ENCODE measurements at regions not wholly inside any gene's neighbourhood (a gene's known extent, or its start where the extent isn't known, plus 50 kb on each side); places are given as distances from the start of the nearest gene placed in this dataset.

GRCh38 chr3:177690306-177690705 lies 493.0 kb upstream of the TBL1XR1 start:
- H3K9me3 ChIP-seq (ENCODE audit: insufficient read depth, low read depth), result no peaks in the 10 kb centered on the region
- no peak overlapping the region for H3K27ac ChIP-seq
- ChIA-PET CTCF (interaction anchor here (0.6 kb wide), 1 partner anchor 126 kb away, joined by 3 read pairs; no protein-coding TSS in a partner anchor), POLR2A (ENCODE audit: unreplicated experiment) (interaction anchor here (0.6 kb wide), 1 partner anchor 900 kb away, joined by 3 read pairs; no protein-coding TSS in a partner anchor)
- H3K27me3 ChIP-seq (ENCODE audit: insufficient read depth, low read depth), result no peaks in the 10 kb centered on the region
- intact Hi-C loops (cut with micrococcal nuclease; ENCODE audit: unreplicated experiment), result no loop called here
- H3K4me3 ChIP-seq, result no peak overlapping the region
- DNase-seq, result no peak
- no peaks in the 10 kb centered on the region for H3F3A ChIP-seq (ENCODE audit: insufficient read depth, low read depth)
- H2AFZ ChIP-seq, result no peak overlapping the region
- H4K20me1 ChIP-seq (ENCODE audit: insufficient read depth), result no peaks in the 10 kb centered on the region
- H3K4me2 ChIP-seq, result no peak overlapping the region
- BruUV-seq (replicated peaks), result no TSS peak
- no peak for TF ChIP-seq CTCF (conservative IDR thresholded peaks at IDR 0.05)
- no peak for TF ChIP-seq EZH2 (IDR thresholded peaks at IDR 0.05; ENCODE audit: low read depth)
- H3K79me2 ChIP-seq (ENCODE audit: low read depth), result no peaks in the 10 kb centered on the region
- no peaks in the 10 kb centered on the region for H3K36me3 ChIP-seq (ENCODE audit: low read depth)
- H3K9me2 ChIP-seq (ENCODE audit: insufficient read depth), result no peaks in the 10 kb centered on the region
- no peaks in the 10 kb centered on the region for H3K4me1 ChIP-seq (replicated peaks; ENCODE audit: insufficient read depth)

- no peak for DNase-seq
- no peaks in the 10 kb centered on the region for H3K36me3 ChIP-seq (ENCODE audit: low read depth)
- ChIA-PET CTCF (no interaction called here), POLR2A (ENCODE audit: unreplicated experiment) (interaction anchor here (0.5 kb wide), 1 partner anchor 1041 kb away, joined by 3 read pairs; no protein-coding TSS in a partner anchor)
- TF ChIP-seq CTCF (conservative IDR thresholded peaks at IDR 0.05) (no peak), EZH2 (IDR thresholded peaks at IDR 0.05; ENCODE audit: low read depth) (no peak)
- H3K4me1 ChIP-seq (replicated peaks; ENCODE audit: insufficient read depth), result no peaks in the 10 kb centered on the region
- H2AFZ ChIP-seq, result no peak overlapping the region
- no peaks in the 10 kb centered on the region for H3F3A ChIP-seq (ENCODE audit: insufficient read depth, low read depth)
- H3K79me2 ChIP-seq (ENCODE audit: low read depth), result no peaks in the 10 kb centered on the region
- no peak overlapping the region for H3K4me3 ChIP-seq
- H3K9me2 ChIP-seq (ENCODE audit: insufficient read depth), result no peaks in the 10 kb centered on the region
- H3K27ac ChIP-seq, result no peak overlapping the region
- no peak overlapping the region for H3K4me2 ChIP-seq
- H3K9me3 ChIP-seq (ENCODE audit: insufficient read depth, low read depth), result 0 out of 2 replicates have a peak, but pooled peaks cover 7% of the 10 kb centered on the region
- H4K20me1 ChIP-seq (ENCODE audit: insufficient read depth), result no peaks in the 10 kb centered on the region
- no TSS peak for BruUV-seq (replicated peaks)
- H3K27me3 ChIP-seq (ENCODE audit: insufficient read depth, low read depth), result no peaks in the 10 kb centered on the region
- intact Hi-C loops (cut with micrococcal nuclease; ENCODE audit: unreplicated experiment), result no loop called here
Measured at GRCh38 chr3:177692304-177692975, 495.2 kb upstream of the TBL1XR1 start.

- intact Hi-C loops (cut with micrococcal nuclease; ENCODE audit: unreplicated experiment), result no loop called here
- H3K9me3 ChIP-seq (ENCODE audit: insufficient read depth, low read depth), result 0 out of 2 replicates have a peak, but pooled peaks cover 7% of the 10 kb centered on the region
- no peak for TF ChIP-seq CTCF (conservative IDR thresholded peaks at IDR 0.05)
- no peak for TF ChIP-seq EZH2 (IDR thresholded peaks at IDR 0.05; ENCODE audit: low read depth)
- H3K9me2 ChIP-seq (ENCODE audit: insufficient read depth), result no peaks in the 10 kb centered on the region
- no peak overlapping the region for H3K4me3 ChIP-seq
- no peak overlapping the region for H2AFZ ChIP-seq
- no peaks in the 10 kb centered on the region for H4K20me1 ChIP-seq (ENCODE audit: insufficient read depth)
- H3K4me2 ChIP-seq, result no peak overlapping the region
- H3K4me1 ChIP-seq (replicated peaks; ENCODE audit: insufficient read depth), result no peaks in the 10 kb centered on the region
- H3K27me3 ChIP-seq (ENCODE audit: insufficient read depth, low read depth), result no peaks in the 10 kb centered on the region
- BruUV-seq (replicated peaks), result no TSS peak
- no peaks in the 10 kb centered on the region for H3F3A ChIP-seq (ENCODE audit: insufficient read depth, low read depth)
- H3K36me3 ChIP-seq (ENCODE audit: low read depth), result no peaks in the 10 kb centered on the region
- DNase-seq, result no peak
- no peak overlapping the region for H3K27ac ChIP-seq
- CTCF ChIA-PET, result no interaction called here
- H3K79me2 ChIP-seq (ENCODE audit: low read depth), result no peaks in the 10 kb centered on the region
- POLR2A ChIA-PET (ENCODE audit: unreplicated experiment), result no interaction called here
Measured at GRCh38 chr3:177693616-177694264, 496.5 kb upstream of the TBL1XR1 start.

Measured in PC-9 (cell line).